Hypothalamus (tissue), 51 donors: ENCODE measurements at regions not wholly inside any gene's neighbourhood (a gene's known extent, or its start where the extent isn't known, plus 50 kb on each side); places are given as distances from the start of the nearest gene placed in this dataset.

Source experiments
- DNase-seq, 51 donors: peaks; one replicate each; lab custom pipeline; 2025; lab: John Stamatoyannopoulos, UW

GRCh38 chr5:97658116-97658900, 475.3 kb upstream of the RIOK2 start:
- no peak for DNase-seq

DNA sequence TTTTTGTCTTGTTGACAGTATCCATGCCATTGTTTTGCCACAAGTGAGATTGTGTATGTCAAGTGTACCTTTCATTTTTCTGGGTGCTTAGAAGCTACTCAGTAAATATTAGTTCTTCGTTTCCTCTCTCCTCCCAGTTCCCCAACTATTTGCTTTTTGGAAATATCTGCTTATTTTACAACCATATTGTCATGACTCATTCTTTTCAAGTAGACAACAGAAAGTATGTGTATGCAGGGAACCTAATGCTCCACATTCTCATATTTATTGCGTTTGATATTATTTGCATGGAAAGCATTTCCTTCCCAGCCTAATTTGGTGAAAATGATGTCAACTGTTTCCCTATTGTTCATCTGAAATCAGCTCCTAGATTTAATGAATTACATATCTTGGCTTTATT, 483.7 kb upstream of the RIOK2 start:
- DNase-seq = no peak

- no peak for DNase-seq
These were observed 487.4 kb upstream of the RIOK2 start for GRCh38 chr5:97670447-97670846.

DNA sequence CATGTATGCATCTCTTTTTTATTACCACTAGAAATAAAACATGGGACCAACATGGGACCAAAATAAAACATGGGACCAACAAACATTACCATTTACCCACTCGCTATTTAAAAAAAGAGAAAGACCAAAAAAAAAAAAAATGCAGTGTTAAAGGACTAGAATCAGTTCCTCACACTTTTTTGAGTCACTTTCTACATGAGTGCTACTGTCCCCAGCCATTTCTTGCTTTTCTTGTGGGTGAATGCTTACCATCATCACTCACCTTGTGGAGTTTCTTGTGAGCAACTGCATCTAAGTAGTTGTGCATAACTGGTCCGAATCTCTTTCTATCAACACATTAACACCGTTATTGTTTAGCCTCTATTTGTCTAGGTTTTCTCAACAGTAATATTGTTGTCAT, 493.6 kb upstream of the RIOK2 start:
- DNase-seq = no peak

- DNase-seq = no peak
These were observed 511.0 kb upstream of the RIOK2 start for GRCh38 chr5:97694091-97694490.

DNA sequence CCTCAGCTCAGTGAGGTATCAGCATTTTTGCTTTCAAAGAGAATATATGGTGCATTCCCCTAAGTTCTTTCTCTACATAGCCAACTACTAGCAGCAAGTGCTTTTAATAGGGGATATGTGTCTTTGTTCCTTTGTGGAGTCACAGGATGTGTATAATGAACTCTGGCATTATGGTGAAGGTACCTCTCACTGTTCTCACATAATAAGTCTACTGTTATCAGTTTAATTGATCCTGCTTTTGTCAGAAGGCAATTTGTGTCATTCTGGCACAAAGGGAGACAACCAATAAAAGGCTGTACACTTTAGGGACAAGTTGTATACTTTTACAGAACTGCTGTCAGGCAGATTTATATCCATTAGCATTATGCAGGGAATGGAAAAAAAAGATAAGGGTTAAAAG, 531.4 kb upstream of the RIOK2 start:
- DNase-seq = no peak

GRCh38 chr5:97726106-97726505, 543.1 kb upstream of the RIOK2 start:
- no peak for DNase-seq

DNA sequence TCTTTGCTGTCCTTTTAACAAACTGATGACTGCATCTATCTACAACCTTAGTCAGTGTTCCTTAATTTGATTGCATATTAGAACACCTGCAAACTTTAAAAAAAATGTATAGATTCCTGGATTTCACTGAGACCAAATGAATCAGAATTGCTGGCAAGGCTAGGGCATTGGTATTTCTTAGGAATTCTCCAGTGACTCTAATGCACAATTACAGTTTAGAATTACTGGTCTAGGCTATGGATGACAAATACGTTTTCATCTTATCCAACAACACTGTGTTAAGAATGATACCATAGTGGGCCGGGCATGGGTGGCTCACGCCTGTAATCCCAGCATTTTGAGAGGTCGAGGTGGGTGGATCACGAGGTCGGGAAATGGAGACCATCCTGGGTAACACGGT, 545.9 kb upstream of the RIOK2 start:
- DNase-seq = no peak

DNA sequence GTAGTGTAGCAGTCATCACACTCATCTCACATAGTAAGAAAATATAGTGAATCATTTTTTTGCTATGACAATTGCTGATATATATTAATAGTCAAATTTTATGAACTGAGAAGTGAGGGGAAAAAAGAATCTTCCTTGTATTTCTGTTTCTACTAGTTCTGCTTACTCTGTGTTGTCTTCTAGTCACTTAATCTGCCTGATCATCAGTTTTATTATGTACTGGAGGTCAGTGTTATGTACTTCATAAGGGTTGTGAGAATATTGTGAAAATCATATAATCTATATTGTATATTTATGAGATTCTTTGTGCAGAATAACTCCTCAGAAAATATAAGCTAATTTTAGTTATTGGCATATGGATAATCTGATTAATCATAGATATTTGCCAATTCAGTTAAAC, 546.9 kb upstream of the RIOK2 start:
- DNase-seq = no peak

DNA sequence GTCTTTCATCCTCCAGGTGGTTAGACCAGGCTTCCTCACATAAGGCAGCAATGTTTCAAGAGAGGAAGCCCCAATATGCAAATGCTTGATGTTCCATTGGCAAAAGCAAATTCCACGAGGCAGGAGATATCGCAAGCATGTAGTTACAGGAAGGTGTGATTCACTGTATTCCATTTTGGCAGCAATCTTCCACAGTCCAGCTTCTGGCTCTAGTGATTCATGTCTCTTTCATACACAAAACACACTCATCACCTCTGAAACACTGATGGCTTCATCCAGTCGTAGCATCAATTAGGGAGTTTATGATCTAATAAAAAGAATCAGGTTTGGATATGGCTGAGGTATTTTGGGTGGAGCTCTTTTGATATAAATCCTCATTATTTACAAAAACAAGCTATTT, 552.2 kb upstream of the RIOK2 start:
- DNase-seq = no peak

DNA sequence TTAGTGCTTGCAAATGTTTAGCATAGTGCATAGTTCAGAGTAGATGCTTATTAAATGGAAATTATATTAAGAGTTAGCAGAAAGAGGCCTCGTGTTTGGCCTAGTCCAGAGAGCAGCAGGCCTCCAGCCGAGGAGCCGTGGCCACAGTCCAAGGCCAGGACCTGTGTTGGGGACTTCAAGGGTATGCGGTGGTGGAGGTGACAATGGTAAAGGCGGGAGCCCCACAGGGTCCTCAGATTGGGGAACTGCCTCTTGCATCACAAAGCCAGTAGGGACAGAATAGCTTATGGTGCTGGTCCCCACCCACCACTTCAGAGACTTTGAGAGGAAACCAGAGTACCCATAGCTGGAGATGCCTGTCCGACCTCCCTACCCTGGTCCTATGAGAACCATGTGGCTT, 554.6 kb upstream of the RIOK2 start:
- DNase-seq = no peak

GRCh38 chr5:97745817-97746216, 562.8 kb upstream of the RIOK2 start:
- DNase-seq = no peak

DNA sequence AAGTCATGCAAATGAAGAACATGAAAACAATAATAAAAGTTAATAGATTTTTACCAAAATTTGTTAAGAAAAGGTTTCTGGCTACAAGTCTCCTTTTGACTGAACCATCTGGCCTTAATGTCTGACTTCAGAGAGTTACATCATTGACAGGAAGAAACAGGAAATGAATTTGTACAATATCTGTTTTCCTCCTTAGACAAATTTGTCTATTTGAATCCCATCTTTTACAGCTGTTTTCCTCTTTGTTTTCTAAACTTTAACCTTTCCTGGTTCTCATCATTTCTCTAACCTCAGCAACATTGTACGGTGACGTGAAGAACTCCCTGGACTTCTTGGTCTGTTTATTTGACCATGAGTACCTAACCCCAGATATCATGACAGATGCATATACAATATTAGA, 567.5 kb upstream of the RIOK2 start:
- DNase-seq = no peak

DNA sequence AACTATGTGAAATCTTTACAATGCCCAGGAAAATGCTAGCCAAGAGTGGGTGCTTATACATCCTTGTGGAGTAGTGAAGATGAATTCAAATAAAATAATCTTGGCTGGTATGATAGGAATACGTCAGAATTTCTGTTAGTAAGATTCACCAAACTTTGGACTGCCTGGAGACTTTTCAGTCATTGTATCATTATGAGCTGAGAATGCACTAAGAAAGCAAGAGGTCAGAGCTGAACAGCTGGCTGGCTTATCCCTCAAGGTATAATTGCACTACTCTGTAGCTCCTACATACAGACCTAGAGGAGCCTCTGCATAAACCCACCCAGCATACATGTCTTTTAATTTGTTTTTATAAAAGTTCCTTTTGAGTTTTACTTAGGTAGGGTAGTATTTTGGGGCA, 568.5 kb upstream of the RIOK2 start:
- no peak for DNase-seq

GRCh38 chr5:97752871-97753270, 569.8 kb upstream of the RIOK2 start:
- no peak for DNase-seq

GRCh38 chr5:97762483-97762882, 579.4 kb upstream of the RIOK2 start:
- DNase-seq = no peak

DNA sequence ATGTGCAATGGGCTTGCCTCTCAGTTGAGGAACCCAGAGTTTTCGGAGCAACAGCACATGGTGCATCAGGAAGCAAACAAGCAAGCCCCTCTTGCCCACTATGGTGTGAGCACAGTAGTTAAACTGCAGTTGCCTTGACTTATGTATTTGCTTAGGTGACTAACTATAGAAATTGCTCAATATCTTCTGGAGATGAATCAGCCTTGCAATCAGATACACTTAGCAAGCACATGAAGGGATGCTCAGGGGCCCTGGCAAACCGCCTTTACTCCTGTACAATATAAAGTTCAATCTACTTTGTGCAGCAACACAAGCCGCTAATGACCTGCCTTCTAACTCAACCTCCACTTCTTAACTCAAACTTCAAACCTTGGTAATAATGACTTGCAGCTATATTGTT, 581.7 kb upstream of the RIOK2 start:
- DNase-seq = no peak

- no peak for DNase-seq
These were observed 595.4 kb upstream of the RIOK2 start for GRCh38 chr5:97778451-97778850.

- no peak for DNase-seq
These were observed 605.3 kb upstream of the RIOK2 start for GRCh38 chr5:97788369-97788768.

DNA sequence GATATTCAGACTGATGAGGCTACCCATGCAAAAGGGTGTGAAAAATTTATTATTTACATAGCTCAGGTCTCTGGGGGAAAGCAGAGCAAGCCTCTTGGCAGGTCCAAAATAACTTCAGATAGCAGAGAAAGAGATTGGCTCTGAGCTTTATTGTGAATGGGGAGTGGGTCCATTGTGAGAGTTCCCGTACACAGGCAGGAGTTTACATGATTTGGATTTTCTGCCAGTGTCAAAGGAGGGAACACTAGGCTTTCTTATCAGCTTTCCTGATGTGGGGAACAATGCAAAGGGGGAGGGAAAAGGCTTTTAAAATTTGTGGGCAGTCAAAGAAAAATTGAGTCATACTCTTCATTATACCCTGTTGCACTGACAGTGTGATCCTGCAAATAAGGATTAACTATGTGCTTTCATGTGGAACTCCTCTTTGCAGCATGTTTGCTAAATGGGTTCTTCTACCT, 615.0 kb upstream of the RIOK2 start:
- no peak for DNase-seq

DNA sequence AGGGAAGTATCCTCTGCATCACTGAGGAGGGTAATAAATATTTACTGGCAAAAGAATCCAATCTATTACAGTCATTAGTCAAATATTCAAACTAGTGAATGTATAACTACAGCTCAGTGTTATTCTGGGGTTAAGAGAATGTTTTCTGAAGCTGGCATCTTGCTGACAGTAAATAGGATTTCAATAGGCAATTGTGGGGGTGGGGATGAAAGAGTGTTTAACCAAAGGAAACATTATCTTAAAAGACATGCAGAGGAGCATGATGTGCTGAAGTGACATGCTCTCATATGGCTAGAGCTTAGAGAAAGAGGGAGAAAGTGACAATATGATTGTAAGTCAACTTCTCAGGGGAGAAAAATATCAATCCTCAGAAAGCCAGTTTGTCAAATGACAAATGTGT, 618.4 kb upstream of the RIOK2 start:
- DNase-seq = no peak

DNA sequence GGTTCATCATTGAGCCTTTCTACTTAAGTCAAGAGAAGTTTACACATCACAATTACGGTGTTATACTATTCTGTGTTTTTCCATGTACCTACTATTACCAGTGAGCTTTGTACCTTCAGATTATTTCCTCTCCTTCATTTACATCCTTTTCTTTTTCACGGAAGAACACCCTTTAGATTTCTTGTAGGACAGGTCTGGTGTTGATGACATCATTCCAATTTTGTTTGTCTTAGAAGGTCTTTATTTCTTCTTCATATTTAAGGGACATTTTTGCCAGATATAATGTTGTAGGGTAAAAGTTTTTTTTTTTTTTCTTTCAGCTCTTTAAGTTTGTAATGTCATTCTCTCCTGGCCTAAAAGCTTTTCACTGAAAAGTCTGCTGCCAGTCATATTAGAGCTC, 637.1 kb upstream of the RIOK2 start:
- no peak for DNase-seq

GRCh38 chr5:97832645-97833296, 649.7 kb upstream of the RIOK2 start:
- no peak for DNase-seq
